NT2/D1 (cell line): ENCODE measurements at regions not wholly inside any gene's neighbourhood (a gene's known extent, or its start where the extent isn't known, plus 50 kb on each side); places are given as distances from the start of the nearest gene placed in this dataset.
"Not testable (repeated sequence)": the region's sequence is repeated elsewhere in the genome, so short reads cannot be mapped to it uniquely, and the experiment has no call there.

Experiments used
- DNase-seq: peaks from one replicate; pipeline ENCODE4 v3.0.0-alpha.2; 2011; ENCODE audit warnings: low read depth, low spot score
- H3K27me3 ChIP-seq: 2 replicates; pipeline ENCODE4 v1.6.0; 2011; ENCODE audit warnings: mild to moderate bottlenecking; ENCODE audit not compliant: insufficient read length, insufficient read depth
- H3K36me3 ChIP-seq: 2 replicates; pipeline ENCODE4 v1.6.1; 2011; ENCODE audit warnings: mild to moderate bottlenecking, low read length, mixed read lengths; ENCODE audit not compliant: insufficient read depth, insufficient read length
- H3K4me1 ChIP-seq: 2 replicates; pipeline ENCODE4 v1.5.1; 2011; ENCODE audit not compliant: insufficient read depth, insufficient read length
- H3K4me3 ChIP-seq: 2 replicates; pipeline ENCODE4 v1.5.1; 2011; ENCODE audit warnings: low read depth; ENCODE audit not compliant: insufficient read length
- H3K9ac ChIP-seq: 2 replicates; pipeline ENCODE4 v1.6.0; 2011; ENCODE audit warnings: low read depth; ENCODE audit not compliant: insufficient read length
- H3K9me3 ChIP-seq: 2 replicates; pipeline ENCODE4 v1.5.1; 2011; ENCODE audit warnings: mild to moderate bottlenecking, low read length; ENCODE audit not compliant: insufficient read depth
- SUZ12 ChIP-seq: IDR thresholded peaks from 2 replicates; pipeline ENCODE4 v1.6.1; 2011; ENCODE audit not compliant: insufficient read length, insufficient read depth; ENCODE audit errors: extremely low read depth
- YY1 ChIP-seq: IDR thresholded peaks from 2 replicates; pipeline ENCODE4 v1.6.1; 2011; ENCODE audit not compliant: insufficient read length, insufficient read depth
- ZNF274 ChIP-seq: IDR thresholded peaks from 2 replicates; pipeline ENCODE4 v1.6.1; 2011; ENCODE audit warnings: mild to moderate bottlenecking, low read depth, low read length

DNA sequence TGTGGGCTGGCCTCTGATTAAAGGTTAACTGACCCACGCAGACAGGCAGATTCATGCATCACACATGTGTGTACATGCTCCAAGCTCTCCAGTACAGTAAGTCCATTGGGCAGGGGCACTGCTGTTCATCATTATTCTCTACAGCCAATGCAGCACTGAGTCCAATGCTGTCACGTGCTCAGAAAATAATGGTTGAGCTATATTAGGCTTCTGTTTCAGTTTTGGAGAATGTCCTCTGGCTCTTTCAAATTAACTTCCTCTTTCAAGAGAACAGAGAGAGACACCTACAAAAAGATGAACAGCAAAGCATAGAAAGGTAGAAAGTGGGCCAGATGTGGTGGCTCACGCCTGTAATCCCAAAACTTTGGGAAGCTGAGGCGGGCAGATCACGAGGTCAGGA, 202.6 kb downstream of the MEX3B start:
- Histone ChIP-seq H3K4me1 (no peaks in the 10 kb centered on the region), H3K36me3 (peaks cover 2% of the 10 kb centered on the region), H3K9me3 (no peaks in the 10 kb centered on the region), H3K4me3 (no peak overlapping the region), H3K9ac (no peak overlapping the region), H3K27me3 (no peaks in the 10 kb centered on the region)
- no peak for DNase-seq
- TF ChIP-seq SUZ12 (no peak), ZNF274 (no peak), YY1 (no peak)

DNA sequence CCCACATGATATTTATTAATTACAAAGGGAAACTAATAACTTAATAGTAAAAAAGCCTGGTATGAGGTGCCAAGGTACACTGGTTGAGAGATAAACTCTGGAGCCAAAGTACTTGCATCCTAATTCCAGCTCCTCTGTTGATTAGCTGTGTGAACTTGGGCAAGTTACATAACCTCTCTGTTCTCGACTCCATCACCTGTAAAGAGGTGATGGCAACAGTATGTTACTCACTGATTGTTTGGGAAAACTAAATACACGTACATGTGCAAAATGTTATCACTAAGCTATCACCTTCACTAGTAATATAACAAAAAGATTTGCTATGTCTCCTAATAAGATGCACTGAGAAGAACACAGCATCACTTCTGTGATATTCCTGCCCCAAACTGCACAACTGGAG, 206.4 kb downstream of the MEX3B start:
- no peaks in the 10 kb centered on the region for H3K9me3 ChIP-seq
- H3K4me3 ChIP-seq, result no peak overlapping the region
- H3K9ac ChIP-seq, result no peak overlapping the region
- TF ChIP-seq SUZ12, result no peak
- TF ChIP-seq YY1, result no peak
- no peak for TF ChIP-seq ZNF274
- no peaks in the 10 kb centered on the region for H3K27me3 ChIP-seq
- no peaks in the 10 kb centered on the region for H3K4me1 ChIP-seq
- no peak for DNase-seq
- H3K36me3 ChIP-seq, result peaks cover 2% of the 10 kb centered on the region

DNA sequence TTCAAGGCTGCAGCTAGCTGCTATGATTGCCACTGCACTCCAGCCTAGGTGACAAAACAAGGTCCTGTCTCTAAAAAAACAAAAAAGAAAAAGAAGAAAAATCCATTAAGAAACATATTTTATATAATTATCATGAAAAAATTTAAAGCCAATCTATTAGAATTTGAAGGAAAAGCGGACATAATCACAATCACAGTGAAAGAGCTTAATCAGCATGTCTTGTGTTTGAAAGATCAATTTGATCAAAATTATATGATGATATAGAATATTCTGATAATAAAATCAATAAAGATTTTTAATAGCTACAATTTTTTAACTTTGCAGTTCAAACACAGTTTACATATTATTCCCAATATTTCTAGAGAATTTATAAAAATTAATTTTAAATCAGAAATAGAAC, 210.1 kb downstream of the MEX3B start:
- Histone ChIP-seq H3K4me3 (no peak overlapping the region), H3K27me3 (no peaks in the 10 kb centered on the region), H3K9me3 (no peaks in the 10 kb centered on the region; the same call in 1 of the 2 replicates), H3K36me3 (no peaks in the 10 kb centered on the region), H3K4me1 (no peaks in the 10 kb centered on the region), H3K9ac (no peak overlapping the region)
- DNase-seq, result no peak
- TF ChIP-seq ZNF274, result no peak
- no peak for TF ChIP-seq SUZ12
- no peak for TF ChIP-seq YY1

DNA sequence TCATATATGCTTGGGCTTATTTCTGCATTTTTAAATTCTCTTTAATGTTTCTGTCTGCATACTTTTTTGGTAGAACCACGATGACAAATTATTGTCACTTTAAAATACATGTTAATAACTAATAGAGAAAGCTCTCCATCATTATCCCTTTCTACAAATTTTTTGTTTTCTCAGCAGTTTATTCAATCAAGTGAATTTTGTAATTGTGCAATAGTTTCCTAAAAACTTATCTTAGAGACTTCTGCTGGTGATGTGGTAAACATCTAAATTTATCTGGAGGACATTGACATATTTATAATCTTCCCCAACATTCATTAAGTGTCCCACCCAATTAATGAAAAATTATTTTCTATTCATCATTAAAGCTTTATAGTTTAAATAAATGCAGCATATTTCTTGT, 215.3 kb downstream of the MEX3B start:
- TF ChIP-seq ZNF274, result no peak
- TF ChIP-seq YY1, result no peak
- TF ChIP-seq SUZ12, result no peak
- Histone ChIP-seq H3K36me3 (no peaks in the 10 kb centered on the region), H3K4me1 (peaks cover 3% of the 10 kb centered on the region), H3K4me3 (no peak overlapping the region), H3K9me3 (no peaks in the 10 kb centered on the region; the same call in 1 of the 2 replicates), H3K27me3 (no peaks in the 10 kb centered on the region), H3K9ac (no peak overlapping the region)
- no peak for DNase-seq

- DNase-seq, result no peak
- H3K9me3 ChIP-seq, result no peaks in the 10 kb centered on the region; the same call in 1 of the 2 replicates
- no peaks in the 10 kb centered on the region for H3K36me3 ChIP-seq
- no peak overlapping the region for H3K9ac ChIP-seq
- H3K4me3 ChIP-seq, result no peak overlapping the region
- H3K4me1 ChIP-seq, result peaks cover 3% of the 10 kb centered on the region
- TF ChIP-seq SUZ12 (no peak), YY1 (no peak), ZNF274 (no peak)
- no peaks in the 10 kb centered on the region for H3K27me3 ChIP-seq
These were observed 215.9 kb downstream of the MEX3B start for GRCh38 chr15:81829918-81830317.

DNA sequence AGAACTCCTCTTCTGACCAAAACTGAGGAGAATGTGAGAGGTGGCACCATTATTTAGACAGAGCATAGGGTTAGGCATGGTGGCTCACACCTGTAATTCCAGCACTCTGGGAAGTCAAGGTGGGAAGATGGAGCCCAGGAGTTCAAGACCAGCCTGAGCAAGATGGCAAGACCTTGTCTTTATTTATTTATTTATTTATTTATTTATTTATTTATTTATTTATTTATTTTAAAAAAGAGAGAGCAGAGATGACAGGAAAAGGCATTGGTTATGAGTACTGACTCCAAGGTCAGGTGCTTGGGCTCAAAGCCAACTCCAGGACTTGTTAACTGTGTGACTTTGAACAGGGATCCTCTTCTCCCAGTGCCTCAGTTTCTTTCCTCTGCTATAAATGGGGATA, 217.7 kb downstream of the MEX3B start:
- Histone ChIP-seq H3K4me3 (no peak overlapping the region), H3K4me1 (peaks cover 3% of the 10 kb centered on the region), H3K9me3 (no peaks in the 10 kb centered on the region; the same call in 1 of the 2 replicates), H3K9ac (no peak overlapping the region), H3K36me3 (no peaks in the 10 kb centered on the region), H3K27me3 (no peaks in the 10 kb centered on the region)
- no peak for DNase-seq
- no peak for TF ChIP-seq ZNF274
- no peak for TF ChIP-seq SUZ12
- TF ChIP-seq YY1, result no peak

DNA sequence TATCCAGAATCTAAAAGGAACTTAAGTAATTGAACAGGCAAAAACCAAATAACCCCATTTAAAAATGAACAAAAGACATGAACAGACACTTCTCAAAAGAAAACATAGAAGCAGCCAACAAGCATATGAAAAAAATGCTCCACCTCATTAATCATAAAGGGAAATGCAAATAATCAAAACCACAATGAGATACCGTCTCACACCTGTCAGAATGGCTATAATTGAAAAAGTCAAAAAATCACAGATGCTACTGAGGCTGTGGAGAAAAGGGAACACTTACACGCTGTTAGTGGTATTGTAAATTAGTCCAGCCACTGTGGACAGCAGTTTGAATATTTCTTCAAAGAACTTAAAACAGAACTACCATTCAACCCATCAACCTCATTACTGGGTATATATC, 220.7 kb downstream of the MEX3B start:
- no peak overlapping the region for H3K4me3 ChIP-seq
- no peaks in the 10 kb centered on the region for H3K36me3 ChIP-seq
- peaks cover 3% of the 10 kb centered on the region for H3K4me1 ChIP-seq
- H3K9me3 ChIP-seq, result no peaks in the 10 kb centered on the region
- TF ChIP-seq ZNF274, result no peak
- no peak for TF ChIP-seq SUZ12
- no peak for TF ChIP-seq YY1
- no peaks in the 10 kb centered on the region for H3K27me3 ChIP-seq
- H3K9ac ChIP-seq, result no peak overlapping the region
- DNase-seq, result no peak

- not testable (repeated sequence) for H3K4me1 ChIP-seq, H3K27me3 ChIP-seq, H3K9ac ChIP-seq, H3K4me3 ChIP-seq, H3K36me3 ChIP-seq, H3K9me3 ChIP-seq, DNase-seq
These were observed 223.2 kb downstream of the MEX3B start for GRCh38 chr15:81822587-81822986.
